ENCODE measurements at regions not wholly inside any gene's neighbourhood (a gene's known extent, or its start where the extent isn't known, plus 50 kb on each side); places are given as distances from the start of the nearest gene placed in this dataset.

DNA sequence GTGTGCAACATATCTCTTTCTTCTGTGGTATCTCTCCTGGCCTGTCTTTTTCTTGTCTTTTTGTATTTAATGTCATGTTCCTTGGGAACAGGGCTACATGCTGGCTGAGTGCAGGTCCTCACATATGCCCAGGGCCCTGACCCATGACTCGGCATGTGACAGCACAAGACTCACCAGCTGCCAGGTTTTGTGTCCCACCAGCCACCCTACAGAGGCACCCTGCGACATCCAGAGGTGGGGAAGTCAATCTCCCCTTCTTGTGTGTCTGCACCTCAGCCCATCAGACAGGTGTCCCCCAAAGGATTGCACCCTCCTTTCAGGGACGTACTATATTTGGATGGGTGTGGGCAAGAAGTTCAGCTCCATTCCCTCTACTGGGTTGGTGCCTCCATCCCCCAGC is 576.3 kb downstream of the RNF144B start:
- Histone ChIP-seq H3K79me2 (ENCODE audit: control insufficient read depth, insufficient read depth, low read length) (no peaks in the 10 kb centered on the region), H2AFZ (ENCODE audit: low read depth, low read length) (no peak overlapping the region), H3K27ac (ENCODE audit: insufficient read depth, low read depth, low read length) (no peak overlapping the region), H3K4me3 (replicated peaks in 1 of 3; ENCODE audit: insufficient read depth in 1 of 3, low read depth in 1 of 3, low read length in 3 of 3) (no peak overlapping the region), H3K9me1 (replicated peaks; ENCODE audit: control insufficient read depth, extremely low read depth, insufficient read depth, low read length) (no peaks in the 10 kb centered on the region), H3K9me3 (replicated peaks; ENCODE audit: control insufficient read depth, insufficient read depth, low read length) (peaks cover 2% of the 10 kb centered on the region), H4K20me1 (replicated peaks; ENCODE audit: control insufficient read depth, extremely low read depth, insufficient read depth, low read length) (no peaks in the 10 kb centered on the region), H3K4me2 (ENCODE audit: insufficient read depth, low read length) (no peak overlapping the region), H3K4me1 (ENCODE audit: control insufficient read depth, extremely low read depth, insufficient read depth, low read length) (no peaks in the 10 kb centered on the region), H3K36me3 (ENCODE audit: control insufficient read depth in 2 of 2, extremely low read depth in 1 of 2, insufficient read depth in 2 of 2, low read length in 2 of 2) (no peaks in the 10 kb centered on the region), H3K9ac (replicated peaks; ENCODE audit: extremely low read depth, insufficient read depth, low read length) (no peak overlapping the region), H3K27me3 (ENCODE audit: control insufficient read depth in 2 of 2, insufficient read depth in 2 of 2, low read length in 2 of 2) (no peaks in the 10 kb centered on the region)
- FAIRE-seq, result no peak
- POLR2A ChIA-PET, result no interaction called here
- TF ChIP-seq, protein P1, sequence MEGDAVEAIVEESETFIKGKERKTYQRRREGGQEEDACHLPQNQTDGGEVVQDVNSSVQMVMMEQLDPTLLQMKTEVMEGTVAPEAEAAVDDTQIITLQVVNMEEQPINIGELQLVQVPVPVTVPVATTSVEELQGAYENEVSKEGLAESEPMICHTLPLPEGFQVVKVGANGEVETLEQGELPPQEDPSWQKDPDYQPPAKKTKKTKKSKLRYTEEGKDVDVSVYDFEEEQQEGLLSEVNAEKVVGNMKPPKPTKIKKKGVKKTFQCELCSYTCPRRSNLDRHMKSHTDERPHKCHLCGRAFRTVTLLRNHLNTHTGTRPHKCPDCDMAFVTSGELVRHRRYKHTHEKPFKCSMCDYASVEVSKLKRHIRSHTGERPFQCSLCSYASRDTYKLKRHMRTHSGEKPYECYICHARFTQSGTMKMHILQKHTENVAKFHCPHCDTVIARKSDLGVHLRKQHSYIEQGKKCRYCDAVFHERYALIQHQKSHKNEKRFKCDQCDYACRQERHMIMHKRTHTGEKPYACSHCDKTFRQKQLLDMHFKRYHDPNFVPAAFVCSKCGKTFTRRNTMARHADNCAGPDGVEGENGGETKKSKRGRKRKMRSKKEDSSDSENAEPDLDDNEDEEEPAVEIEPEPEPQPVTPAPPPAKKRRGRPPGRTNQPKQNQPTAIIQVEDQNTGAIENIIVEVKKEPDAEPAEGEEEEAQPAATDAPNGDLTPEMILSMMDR (IDR thresholded peaks at IDR 0.05; ENCODE audit: extremely low read depth in 1 of 2, insufficient read depth in 1 of 2, low read depth in 1 of 2, low read length in 2 of 2), result no peak
- TF ChIP-seq EZH2 (IDR thresholded peaks at IDR 0.05; ENCODE audit: borderline replicate concordance, low read depth, low read length, severe bottlenecking) (no peak), POLR2A (IDR thresholded peaks at IDR 0.05; ENCODE audit: low read depth, low read length) (no peak), JUN (IDR thresholded peaks at IDR 0.05; ENCODE audit: borderline replicate concordance, insufficient read depth, insufficient read length, low read depth) (no peak), MYC (IDR thresholded peaks at IDR 0.05; ENCODE audit: low read depth, low read length) (no peak), POLR2AphosphoS5 (IDR thresholded peaks at IDR 0.05; ENCODE audit: insufficient read depth, low read depth, low read length) (no peak), FOS (IDR thresholded peaks at IDR 0.05; ENCODE audit: borderline replicate concordance, insufficient read depth, low read length) (no peak), GATA2 (IDR thresholded peaks at IDR 0.05; ENCODE audit: insufficient read depth, insufficient read length, low read depth, low read length) (no peak)
- TF ChIP-seq, protein P2, sequence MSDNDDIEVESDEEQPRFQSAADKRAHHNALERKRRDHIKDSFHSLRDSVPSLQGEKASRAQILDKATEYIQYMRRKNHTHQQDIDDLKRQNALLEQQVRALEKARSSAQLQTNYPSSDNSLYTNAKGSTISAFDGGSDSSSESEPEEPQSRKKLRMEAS (IDR thresholded peaks at IDR 0.05; ENCODE audit: insufficient read depth, insufficient read length), result no peak
- CTCF ChIA-PET, result no interaction called here
- no TSS peak for BruUV-seq (replicated peaks)
- dilution Hi-C loops (cut with MboI; ENCODE audit: extremely low pct_ligation_motif_present, low sequenced_read_pairs) (no loop called here), intact Hi-C loops (cut with micrococcal nuclease) (no loop called here)
- no peak for DNase-seq (ENCODE audit: low read depth, low spot score)

Measured in endothelial cell of umbilical vein (primary cell).